Activated CD8-positive, alpha-beta memory T cell treated with anti-CD3 and anti-CD28 coated beads, Interleukin-2, amount 50 U/mL, for 48 hours (primary cell): ENCODE measurements at regions not wholly inside any gene's neighbourhood (a gene's known extent, or its start where the extent isn't known, plus 50 kb on each side); places are given as distances from the start of the nearest gene placed in this dataset.

ENCODE experiments used
- DNase-seq: peaks from one replicate; pipeline ENCODE4 v3.0.0-alpha.2; 2020

DNA sequence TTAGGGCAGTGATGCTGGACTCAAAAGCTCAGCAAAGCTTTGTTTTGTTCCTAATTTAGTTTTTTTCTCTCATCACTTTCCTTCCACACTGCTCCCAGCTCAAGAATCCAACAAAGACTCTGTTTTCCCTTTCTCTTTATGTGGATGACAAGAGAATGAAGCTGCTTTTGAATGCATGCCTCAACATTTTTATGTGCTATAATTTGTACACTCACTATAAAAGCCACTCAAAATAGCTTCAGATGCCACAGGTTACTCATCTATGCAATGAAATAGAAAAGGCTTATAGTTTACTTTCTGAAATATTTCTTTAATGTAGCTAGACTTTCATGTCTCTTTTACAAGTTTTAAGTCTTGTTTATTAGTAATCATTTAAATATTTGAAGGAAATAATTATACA lies 714.9 kb downstream of the OTOL1 start:
- DNase-seq = no peak

DNA sequence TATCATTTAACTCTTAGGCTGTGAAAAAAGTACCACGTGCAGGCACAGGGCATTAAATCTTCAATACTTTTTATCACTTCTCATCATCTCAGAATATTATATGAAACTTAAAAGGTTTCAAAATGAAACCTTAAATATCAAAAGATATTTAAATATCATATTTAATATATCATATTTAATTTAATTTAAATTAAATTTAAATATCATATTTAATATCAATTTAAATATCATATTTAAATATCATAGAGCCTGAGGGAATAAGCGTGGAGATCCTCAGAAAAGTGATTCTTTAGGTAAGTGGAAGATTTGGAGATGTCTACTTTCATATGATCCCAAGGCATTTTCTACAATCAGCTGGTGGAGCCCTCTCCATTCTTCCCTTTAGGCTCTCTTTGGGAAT lies 716.6 kb downstream of the OTOL1 start:
- no peak for DNase-seq

DNA sequence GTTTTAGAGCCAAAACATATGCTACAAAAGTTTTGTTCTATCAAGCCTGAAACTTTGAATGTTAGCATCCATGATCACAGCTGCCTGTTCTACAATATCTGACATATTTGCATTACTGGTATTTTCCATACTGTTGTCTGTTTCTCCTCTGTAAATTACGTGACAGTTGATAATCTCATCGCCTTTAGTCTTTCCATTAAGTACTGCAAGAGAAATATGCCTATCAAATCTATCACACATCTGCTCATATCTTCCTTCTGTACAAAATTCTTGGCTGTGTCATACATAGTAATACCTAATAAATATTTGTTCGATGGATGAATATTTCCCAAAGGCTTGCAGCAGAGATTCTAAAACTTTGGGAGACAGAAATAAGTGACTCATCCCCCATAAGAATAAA lies 717.3 kb downstream of the OTOL1 start:
- DNase-seq = no peak

DNA sequence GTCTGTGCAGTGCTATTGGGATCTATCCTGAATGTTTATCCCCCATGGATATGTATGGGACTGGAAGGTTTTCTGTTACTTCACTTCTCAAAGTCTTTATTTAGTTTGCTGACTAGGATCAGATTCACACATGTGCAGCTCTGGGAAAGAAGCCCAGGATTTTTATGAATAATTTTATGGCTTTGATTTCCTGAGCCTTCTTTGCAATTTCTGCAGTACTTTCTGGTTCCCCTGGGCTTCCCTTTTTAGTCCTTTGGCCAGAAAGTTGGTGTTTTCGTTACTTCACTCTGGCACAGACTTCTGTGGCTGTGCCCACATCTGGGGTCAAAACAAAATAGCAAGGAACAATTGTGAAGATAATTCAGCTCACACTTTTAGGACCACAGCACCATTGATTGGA lies 721.0 kb downstream of the OTOL1 start:
- no peak for DNase-seq

DNA sequence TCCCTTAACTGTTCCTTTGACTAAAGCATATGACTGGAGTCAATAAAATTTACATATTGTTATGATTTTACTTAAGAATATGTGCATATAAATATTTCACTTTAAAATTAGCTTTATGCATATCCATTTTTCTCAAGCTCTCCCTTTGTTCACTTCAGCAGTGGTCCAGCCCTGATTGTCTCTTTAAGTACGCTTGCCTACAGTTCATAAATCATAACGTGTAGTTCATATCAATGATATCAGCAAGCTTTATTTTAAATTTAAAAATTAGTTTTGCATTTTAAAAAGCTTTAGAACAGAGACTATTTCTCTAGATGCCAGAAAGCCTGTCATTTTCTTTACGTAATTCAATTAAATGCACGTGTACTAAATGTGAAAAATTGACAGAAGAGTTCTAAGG lies 721.9 kb downstream of the OTOL1 start:
- DNase-seq = no peak

DNA sequence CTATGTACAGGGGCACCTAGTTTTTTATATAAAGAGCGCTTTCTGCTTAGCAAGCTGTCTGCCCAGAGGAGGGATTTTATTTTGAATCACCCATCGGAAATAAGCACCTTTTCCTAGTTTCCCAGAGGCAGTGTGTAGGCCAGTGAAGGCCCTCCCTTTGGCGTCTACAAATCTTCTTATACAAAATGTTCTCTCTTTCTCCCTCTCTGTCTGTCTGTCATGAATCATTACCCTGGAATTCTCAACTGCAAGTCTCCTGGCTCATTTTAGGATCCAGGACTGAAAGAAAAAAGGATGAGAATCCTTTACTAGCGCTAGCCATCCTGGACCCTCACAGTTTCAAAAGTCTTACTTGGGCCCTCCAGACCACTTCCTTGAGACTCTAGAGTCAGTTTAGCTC lies 728.1 kb downstream of the OTOL1 start:
- DNase-seq = no peak

DNA sequence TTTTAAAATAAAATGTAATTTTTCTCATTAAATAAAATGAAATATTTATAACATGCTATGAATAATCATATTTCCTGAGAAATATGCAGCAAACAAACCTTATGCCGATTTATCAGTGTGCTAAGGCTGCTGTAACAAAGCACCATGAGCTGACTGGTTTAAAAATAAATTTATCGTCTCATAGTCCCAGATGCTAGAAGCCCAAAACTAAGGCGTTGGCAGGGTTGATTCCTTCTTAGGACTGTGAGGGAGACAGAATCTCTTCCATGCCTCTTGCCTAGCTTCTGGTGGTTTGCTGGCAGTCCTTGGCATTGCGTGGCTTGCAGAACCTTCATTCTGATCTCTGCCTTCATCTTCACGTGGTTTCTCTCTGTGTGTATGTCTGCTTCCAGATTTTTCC lies 740.3 kb downstream of the OTOL1 start:
- no peak for DNase-seq

DNA sequence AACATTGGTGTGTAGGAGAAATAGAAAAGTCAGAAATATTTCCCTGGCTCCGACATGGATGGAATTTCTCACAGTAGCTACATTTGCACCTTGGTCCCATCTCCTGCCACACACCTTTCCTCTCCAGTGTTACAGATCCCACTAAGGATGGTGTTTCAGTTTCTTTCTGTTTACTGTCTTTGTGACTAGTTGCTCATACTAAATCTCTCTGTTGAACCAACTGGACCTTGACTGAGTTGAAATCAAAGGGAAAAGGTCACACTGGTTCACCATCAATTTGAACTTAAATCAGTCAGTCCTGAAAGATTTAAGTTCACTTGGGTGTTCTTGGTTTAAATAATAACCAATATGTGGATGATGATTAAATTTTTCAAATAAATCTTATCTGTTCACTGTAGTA lies 754.2 kb downstream of the OTOL1 start:
- DNase-seq = no peak

DNA sequence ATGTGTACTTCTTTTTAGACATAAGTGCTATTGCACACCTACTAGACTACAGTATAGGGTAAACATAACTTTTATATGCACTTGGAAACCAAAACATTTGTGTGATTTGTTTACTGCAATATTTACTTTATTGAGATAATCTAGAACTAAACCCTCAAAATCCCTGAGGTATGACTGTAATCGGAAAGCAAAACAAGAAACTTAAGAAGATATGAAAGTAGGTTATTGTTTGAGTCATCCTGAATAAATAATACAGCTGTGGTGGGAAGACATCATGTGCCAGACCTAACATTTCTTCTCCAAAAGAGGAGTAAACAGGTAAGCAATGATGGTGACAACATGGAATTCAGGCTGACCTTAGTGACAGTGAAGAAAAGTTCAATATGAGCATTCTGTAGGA lies 765.5 kb downstream of the OTOL1 start:
- DNase-seq = no peak

DNA sequence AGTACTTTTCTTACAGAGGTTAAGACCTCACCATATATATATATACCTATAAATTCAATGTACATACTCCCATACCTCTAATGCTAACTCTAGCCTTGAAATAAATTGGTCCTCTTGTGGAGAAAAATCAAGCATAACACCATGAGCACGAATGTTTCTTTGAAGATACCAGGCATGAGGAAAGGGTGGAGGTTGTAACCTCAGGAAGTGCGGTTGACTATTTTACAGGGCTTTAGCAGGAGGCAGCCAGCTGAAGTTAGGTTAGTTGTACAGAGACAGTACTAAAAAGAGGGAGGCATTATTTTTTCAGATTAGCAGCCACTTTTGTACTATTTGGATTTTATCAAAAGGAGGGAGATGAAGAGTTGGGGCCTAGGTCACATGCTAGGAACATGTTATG lies 767.0 kb downstream of the OTOL1 start:
- no peak for DNase-seq

DNA sequence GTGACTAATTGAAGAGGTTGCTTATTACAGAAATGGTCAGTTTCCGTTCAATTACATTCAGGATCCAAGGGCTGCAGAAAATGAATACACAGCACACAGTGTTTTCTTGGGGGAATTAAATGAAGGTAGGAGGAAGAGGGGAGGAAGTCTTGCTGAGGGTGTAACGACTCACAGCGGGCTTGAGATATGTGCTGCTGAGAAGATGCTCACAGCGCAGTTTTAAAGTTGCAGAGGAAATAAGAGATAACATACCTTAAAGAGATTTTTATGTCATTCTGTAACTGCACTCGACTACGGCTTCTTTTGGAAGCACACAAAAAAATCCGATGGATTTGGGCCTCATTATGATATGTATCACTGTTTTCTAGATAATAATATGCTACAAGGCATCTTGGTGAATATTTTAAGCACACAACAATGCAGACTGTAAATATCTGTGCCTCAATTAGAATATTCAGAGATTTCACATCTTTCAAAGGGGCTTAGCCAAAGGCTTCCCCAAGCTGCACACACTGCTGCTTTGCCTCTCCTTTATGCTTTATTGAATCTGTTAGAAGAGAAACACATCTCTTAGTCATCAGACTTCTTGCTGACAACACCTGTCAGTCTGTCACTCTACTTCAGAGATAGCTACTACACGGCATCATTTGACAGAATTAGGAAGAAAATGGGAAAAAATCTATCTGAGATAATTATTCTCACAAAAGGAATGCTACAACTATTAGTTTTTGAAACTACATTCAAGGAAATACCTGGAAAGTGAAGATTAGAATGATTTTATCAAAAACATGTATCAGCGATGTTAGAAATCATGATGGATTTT lies 773.2 kb downstream of the OTOL1 start:
- DNase-seq = no peak

DNA sequence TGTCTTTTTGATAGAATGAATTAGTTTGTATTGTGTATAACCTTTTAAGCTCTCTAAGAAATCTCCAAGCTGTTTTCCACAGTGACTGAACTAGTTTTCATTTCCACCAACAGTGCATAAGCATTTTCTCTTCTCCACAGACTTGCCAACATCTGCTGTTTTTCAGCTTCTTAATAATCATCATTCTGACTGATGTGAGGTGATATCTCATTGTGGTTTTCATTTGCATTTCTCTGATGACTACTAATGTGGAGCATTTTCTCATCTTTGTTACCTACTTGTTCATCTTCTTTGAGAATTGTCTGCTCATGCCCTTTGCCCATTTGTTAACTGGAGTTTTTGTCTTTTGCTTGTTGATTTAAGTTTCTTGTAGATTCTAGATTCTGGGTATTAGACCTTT lies 777.5 kb downstream of the OTOL1 start:
- DNase-seq = no peak

DNA sequence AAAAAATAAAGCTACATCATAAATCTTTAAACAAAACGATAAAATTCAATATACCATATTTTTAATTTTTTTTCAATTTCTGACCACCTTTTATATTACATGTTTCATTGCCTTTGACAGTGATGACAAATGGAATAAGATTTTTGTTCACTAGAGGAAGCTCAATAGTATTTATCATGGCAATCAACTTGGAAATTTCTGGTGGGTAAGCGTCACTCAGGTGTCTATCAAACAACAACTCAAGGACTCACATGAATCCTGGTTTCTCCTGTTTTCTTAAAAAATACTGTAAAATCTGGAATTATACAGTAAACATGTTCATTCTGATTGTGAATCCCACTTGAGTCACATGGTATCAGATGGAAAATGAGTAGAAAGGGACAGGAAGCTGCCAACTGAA lies 782.2 kb downstream of the OTOL1 start:
- DNase-seq = no peak

DNA sequence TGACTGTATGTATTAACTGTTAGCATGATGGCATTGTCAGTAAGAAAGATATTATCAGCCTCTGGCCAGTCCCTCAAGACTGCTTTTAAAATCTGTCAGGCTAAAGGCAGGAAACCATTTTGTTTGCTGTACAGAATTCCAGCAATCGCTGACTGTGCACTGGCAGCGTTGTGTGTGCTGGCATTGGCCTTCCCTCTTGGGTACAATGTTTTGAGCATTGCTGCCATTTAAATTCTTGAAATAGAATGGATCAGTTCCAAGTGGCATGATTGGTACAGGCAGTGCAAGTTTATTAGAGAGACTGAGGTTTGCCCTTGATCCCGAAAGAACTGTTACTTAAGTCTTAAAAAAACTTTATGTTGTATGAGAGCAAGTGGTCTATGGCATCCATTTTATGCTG lies 788.7 kb downstream of the OTOL1 start:
- no peak for DNase-seq

DNA sequence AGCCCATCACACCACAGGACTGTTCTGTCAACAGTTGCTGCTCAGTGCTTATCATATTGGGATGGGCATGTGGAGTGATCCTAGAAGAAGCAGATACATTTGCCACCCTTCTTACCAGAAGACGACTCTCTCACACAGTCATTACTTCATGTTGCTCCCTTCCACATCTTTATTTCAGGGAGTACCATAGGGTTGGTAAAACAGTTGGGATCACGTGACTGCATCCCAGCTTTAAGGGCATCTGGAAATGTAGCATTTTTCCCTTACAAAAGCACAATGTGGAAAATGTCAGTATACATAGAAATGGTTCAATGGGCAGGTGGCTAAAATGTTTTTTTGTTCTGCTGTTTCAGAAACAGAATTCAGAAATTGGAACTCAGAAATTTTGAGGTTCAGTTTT lies 791.0 kb downstream of the OTOL1 start:
- no peak for DNase-seq

DNA sequence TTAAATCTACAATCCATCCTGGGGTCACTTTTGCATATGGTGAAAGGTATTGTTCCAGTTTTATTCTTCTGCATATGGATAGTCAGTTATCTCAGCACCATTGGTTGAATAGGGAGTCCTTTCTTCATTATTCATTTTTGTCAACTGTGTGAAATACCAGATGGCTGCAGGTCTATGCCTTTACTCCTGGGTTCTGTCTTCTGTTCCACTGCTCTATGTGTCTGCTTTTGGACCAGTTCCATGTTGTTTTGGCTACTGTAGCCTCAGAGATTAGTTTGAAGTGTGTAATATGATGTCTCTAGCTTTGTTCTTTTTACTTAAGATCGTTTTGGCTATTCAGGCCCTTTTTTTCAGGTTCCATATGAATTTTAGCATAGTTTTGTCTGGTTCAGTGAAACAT lies 795.8 kb downstream of the OTOL1 start:
- DNase-seq = no peak

DNA sequence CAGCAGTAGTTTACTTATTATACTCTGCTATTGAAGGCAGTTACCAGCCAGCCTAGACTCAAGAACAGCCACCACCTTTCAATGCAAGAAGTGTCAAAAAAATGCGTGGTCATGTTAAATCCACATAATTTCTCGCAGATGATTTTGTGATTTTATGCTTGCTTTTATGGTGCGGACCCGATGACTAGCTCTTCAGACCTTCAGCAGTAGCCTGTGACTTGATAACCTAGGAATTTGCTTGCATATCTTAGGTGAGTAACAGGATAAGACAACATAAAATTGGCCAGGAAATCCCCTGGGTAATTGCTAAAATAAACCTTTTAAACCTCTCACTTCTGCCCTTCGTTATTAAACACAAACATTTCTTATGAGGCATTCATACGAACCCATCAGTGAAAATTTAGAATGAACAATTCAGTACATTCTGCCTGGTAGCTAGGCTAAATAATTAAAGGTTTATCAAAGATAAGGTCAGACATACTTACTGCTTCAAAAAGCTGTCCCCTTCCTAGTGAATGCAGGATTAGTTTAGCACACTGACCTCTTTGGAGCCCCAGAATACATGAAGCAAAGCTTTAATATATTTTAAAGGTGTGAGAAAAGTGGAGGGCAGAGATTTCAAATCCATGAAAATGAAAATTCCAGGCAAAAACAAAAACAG lies 798.8 kb downstream of the OTOL1 start:
- no peak for DNase-seq

DNA sequence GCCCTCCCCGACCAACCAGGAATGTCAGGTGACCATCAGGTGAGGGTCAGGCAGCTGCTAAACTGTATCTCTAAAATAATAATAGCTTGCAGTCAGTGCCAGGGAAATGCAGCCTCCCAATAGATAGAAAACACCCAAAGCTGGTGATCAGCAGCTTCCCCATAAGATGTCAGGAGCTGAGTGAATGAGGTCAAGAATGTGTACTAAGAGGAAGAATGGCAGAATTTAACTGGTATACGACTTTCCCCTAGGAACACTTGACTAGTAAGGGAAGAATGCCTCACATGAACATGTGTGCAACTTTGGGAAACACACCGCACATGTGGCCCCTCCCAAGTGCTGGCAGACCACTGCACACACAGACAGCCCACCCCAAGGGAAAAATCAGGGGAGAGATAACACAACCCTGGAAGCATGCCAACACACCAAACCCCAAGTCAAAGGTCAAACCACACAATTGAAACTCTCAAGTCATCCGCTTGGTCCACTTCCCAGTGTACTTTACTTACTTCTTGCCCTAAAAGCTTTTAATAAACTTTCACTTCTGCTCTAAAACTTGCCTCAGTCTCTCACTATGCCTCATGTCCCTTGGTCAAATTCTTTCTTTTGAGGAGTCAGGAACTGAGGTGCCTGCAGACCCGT lies 806.5 kb downstream of the OTOL1 start:
- no peak for DNase-seq

DNA sequence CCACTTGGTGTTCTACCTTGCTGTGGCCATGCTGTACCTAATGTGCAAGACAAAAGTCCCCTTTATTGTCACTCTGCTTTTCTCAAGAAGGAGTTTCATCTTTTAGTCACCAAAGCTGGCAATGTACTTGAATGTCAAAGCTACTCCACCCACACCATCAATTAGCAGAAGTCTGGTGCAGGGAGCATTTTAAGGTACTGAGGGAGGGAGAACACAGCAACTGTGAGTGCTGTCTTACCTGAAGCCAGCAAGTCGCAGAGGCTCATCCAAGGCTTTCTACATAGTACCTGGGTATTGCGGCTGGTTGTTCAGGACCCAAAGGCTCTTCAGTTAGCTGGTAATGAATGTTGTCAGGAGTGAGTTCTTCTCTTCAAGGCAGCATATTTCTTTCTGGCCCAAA lies 820.4 kb downstream of the OTOL1 start:
- no peak for DNase-seq

DNA sequence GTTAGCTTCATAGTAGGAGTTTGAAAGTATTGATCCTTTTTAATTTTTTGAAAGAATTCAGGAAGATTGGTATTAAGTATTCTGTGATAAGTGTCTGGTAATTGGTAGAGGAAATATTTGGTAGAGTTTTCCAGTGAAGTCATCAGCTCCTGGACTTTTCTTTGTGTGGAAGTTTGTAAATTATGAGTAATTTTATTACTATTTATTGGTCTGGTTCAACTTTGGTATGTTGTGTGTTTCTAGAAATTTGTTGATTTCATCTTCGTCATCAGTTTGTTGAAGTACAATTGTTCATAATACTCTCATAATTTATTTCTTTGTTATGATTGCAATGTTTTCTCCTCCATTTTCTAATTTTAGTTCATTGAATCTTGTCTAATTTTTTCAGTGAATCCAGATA lies 832.0 kb downstream of the OTOL1 start:
- no peak for DNase-seq

DNA sequence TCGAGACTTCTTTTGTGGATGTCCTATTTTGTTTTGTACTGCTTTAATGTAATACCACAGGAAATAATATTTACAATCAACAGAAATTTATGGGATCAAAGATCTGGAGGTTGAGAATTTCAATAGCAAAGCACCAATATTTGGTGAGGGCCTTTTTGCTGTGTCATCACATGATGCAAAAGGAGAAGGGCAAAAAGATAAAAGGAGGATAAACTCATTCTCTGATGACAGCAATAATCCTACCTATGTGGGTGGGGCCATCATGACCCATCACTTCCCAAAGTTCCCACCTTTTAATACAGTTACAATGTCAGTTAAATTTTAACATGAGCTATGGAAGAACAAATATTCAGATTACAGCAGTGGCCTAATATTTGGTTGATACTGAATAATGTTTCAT lies 832.9 kb downstream of the OTOL1 start:
- DNase-seq = no peak

DNA sequence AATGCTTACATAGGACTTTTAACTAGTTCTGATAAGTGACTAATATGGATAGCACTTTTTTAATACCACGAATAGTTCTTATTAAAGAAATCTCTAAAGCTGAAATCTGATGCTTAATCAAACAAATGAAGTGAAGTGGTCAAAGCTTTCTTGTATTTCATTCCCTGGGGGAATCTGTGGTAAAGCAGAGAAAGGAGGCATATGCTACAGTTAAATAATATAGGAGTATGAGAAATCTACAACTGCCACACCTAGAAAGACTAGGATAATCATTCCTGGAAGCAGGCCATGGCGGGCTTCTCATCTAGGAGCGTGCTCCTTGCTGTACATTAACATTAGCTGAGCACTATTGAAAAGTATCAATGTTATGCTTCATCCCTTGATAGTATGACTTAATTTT lies 835.7 kb downstream of the OTOL1 start:
- no peak for DNase-seq

DNA sequence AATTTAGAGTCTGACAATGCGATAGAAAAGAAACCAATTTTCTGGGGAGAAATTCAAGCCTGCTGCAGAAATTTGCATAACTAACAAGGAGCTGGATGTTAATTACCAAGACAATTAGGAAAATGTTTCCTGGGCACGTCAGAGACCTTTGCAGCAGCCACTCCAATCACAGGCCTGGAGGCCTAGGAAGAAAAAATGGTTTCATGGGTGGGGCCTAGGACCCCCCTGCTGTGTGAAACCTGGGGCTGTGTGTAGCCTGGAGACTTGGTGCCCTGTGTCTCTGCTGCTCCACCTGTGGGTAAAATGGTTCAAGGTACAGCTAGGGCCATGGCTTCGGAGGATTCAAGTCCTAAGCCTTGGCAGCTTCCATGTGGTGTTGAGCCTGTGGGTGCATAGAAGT lies 837.9 kb downstream of the OTOL1 start:
- no peak for DNase-seq

DNA sequence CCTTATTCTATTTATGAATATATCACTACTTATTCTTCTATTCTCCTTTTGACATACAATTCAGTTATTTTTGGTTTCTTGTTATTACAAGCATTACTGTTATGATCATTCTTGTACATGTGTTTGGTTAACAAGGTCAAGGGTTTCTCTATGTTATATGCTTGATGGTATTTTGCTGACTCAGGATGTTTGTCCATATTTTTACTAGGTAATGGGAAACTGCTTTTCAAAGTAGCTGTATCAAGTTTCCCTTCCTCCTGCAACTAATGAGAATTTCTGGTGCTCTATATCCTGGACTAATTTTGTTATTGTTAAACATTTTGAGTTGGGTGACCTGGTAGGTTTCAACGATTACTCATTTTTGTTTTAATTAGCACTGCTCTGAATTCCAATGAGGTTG lies 841.0 kb downstream of the OTOL1 start:
- no peak for DNase-seq
